HepG2 (cell line): ENCODE measurements at regions not wholly inside any gene's neighbourhood (a gene's known extent, or its start where the extent isn't known, plus 50 kb on each side); places are given as distances from the start of the nearest gene placed in this dataset.

ENCODE experiments used
- ATAC-seq: fragments of 200-7000 bp; cut with Tn5 transposase; 3 replicates; pipeline ENCODE4 v1.9.1; 2020; ENCODE audit warnings: mild to moderate bottlenecking, moderate library complexity
- BruUV-seq: library from RNA; stranded (reverse); fragments of 400-500 nt; replicated peaks from 2 replicates; lab custom pipeline; 2021; lab: Mats Ljungman, UMichigan
- CTCF ChIA-PET: fragments of 300-600 bp; formaldehyde crosslinking; extraction: SDS; loops from one replicate; lab custom pipeline; 2021; ENCODE audit warnings: low total read pairs, inconsistent platforms, low intra/inter-chr PET ratio; lab: Yijun Ruan, JAX
- POLR2A ChIA-PET: fragments of 350-600 bp; sonication (Branson Sonifier 250); formaldehyde crosslinking; loops from one replicate; lab custom pipeline; 2020; ENCODE audit warnings: antibody characterized with exemption, inconsistent platforms; lab: Yijun Ruan, JAX
- DNase-seq: peaks from one replicate; pipeline ENCODE4 v3.0.0-alpha.2; 2015; ENCODE audit warnings: low spot score
- FAIRE-seq: peaks from 3 replicates; lab custom pipeline; 2011; peaks lifted over from hg19 to GRCh38; lab: Jason Lieb, UNC
- H2AFZ ChIP-seq: one replicate; pipeline ENCODE4 v1.6.1; 2011; ENCODE audit warnings: low read length, inconsistent platforms
- H3K27ac ChIP-seq: fragments of 300-600 bp; 3 replicates; pipeline ENCODE4 v1.8.0; 2011; ENCODE audit warnings: mixed run types, mild to moderate bottlenecking, mixed read lengths, low read length, inconsistent platforms; ENCODE audit not compliant: insufficient read depth; ENCODE audit errors: extremely low read length
- H3K27me3 ChIP-seq, 2 experiments: fragments of 200-600 bp in 1 of 2; 2 replicates in 1 of 2; 3 replicates in 1 of 2; pipeline versions ENCODE4 v1.6.0 to v1.8.0; 2011; ENCODE audit warnings: low read length in 2 of 2, mild to moderate bottlenecking in 2 of 2, moderate library complexity in 2 of 2, inconsistent platforms in 1 of 2; ENCODE audit not compliant: insufficient read depth in 2 of 2, control insufficient read depth in 1 of 2
- H3K36me3 ChIP-seq, 2 experiments: fragments of 200-600 bp in 1 of 2; replicated peaks in 1 of 2; 2 replicates in 1 of 2; 3 replicates in 1 of 2; pipeline versions ENCODE4 v1.5.1 to v1.8.0; 2011; ENCODE audit warnings: low read length in 2 of 2, inconsistent platforms in 1 of 2; ENCODE audit not compliant: insufficient read depth in 2 of 2, control insufficient read depth in 1 of 2
- H3K4me1 ChIP-seq: 2 replicates; pipeline ENCODE4 v1.5.1; 2012; ENCODE audit warnings: low read length, inconsistent platforms; ENCODE audit not compliant: insufficient read depth
- H3K4me2 ChIP-seq: 2 replicates; pipeline ENCODE4 v1.6.0; 2011; ENCODE audit warnings: low read depth, low read length, inconsistent platforms
- H3K4me3 ChIP-seq, 3 experiments: fragments of 200-600 bp in 1 of 3; sonication (generic), shearing (Covaris generic) in 1 of 3; replicated peaks in 1 of 3; 2 replicates each; pipeline ENCODE4 v1.5.1; 2011 to 2016; ENCODE audit warnings: low read length in 3 of 3, inconsistent platforms in 2 of 3, low read depth in 2 of 3, mild to moderate bottlenecking in 2 of 3, control low read depth in 1 of 3, mixed read lengths in 1 of 3; ENCODE audit not compliant: insufficient read depth in 1 of 3
- H3K79me2 ChIP-seq: one replicate; pipeline ENCODE4 v1.6.1; 2011; ENCODE audit warnings: low read length, inconsistent platforms; ENCODE audit not compliant: insufficient read depth
- H3K9ac ChIP-seq: 2 replicates; pipeline ENCODE4 v1.6.0; 2011; ENCODE audit warnings: mild to moderate bottlenecking, low read depth, low read length, inconsistent platforms; ENCODE audit not compliant: insufficient read depth
- H3K9me3 ChIP-seq: 2 replicates; pipeline ENCODE4 v1.5.1; 2012; ENCODE audit warnings: mild to moderate bottlenecking, low read length
- H4K20me1 ChIP-seq: 2 replicates; pipeline ENCODE4 v1.6.0; 2011; ENCODE audit warnings: inconsistent platforms, mild to moderate bottlenecking, low read length, moderate library complexity; ENCODE audit not compliant: insufficient read depth
- HNRNPL ChIP-seq: fragments of 200-400 bp; formaldehyde crosslinking; IDR thresholded peaks from 2 replicates; pipeline ENCODE4 v1.6.1; 2017; ENCODE audit warnings: mild to moderate bottlenecking, low read depth, low read length
- JUND ChIP-seq: sonication (generic); formaldehyde crosslinking; IDR thresholded peaks from 2 replicates; pipeline ENCODE4 v1.8.0; 2022; ENCODE audit warnings: mild to moderate bottlenecking, missing genetic modification reagents
- REST ChIP-seq, 2 experiments: IDR thresholded peaks; 2 replicates each; pipeline ENCODE4 v1.6.1; 2011 to 2012; ENCODE audit warnings: low read length in 2 of 2, borderline replicate concordance in 1 of 2, low read depth in 1 of 2, mild to moderate bottlenecking in 1 of 2, moderate library complexity in 1 of 2
- RFX5 ChIP-seq: IDR thresholded peaks from 2 replicates; pipeline ENCODE4 v1.6.1; 2011; ENCODE audit warnings: low read depth, low read length, improper control_type of control experiment
- SMAD3 ChIP-seq: sonication (generic); formaldehyde crosslinking; IDR thresholded peaks from 2 replicates; pipeline ENCODE4 v1.4.0; 2020; ENCODE audit warnings: missing genetic modification reagents
- ZIK1 ChIP-seq: sonication (generic); formaldehyde crosslinking; IDR thresholded peaks from 2 replicates; pipeline ENCODE4 v1.5.0; 2020; ENCODE audit warnings: mild to moderate bottlenecking, low read depth, missing genetic modification reagents, borderline replicate concordance
- ZNF101 ChIP-seq: sonication (generic); formaldehyde crosslinking; IDR thresholded peaks from 2 replicates; pipeline ENCODE4 v1.4.0; 2020; ENCODE audit warnings: mild to moderate bottlenecking, low read depth, missing genetic modification reagents, borderline replicate concordance
- ZNF264 ChIP-seq: sonication (generic); formaldehyde crosslinking; IDR thresholded peaks from 2 replicates; pipeline ENCODE4 v1.4.0; 2020; ENCODE audit warnings: missing genetic modification reagents
- ZNF281 ChIP-seq: sonication (generic); formaldehyde crosslinking; IDR thresholded peaks from 2 replicates; pipeline ENCODE4 v1.4.0; 2020; ENCODE audit warnings: missing genetic modification reagents, borderline replicate concordance
- ZNF530 ChIP-seq: sonication (generic); formaldehyde crosslinking; IDR thresholded peaks from 2 replicates; pipeline ENCODE4 v1.5.0; 2020; ENCODE audit warnings: low read depth, mild to moderate bottlenecking, missing genetic modification reagents
- in situ Hi-C: cut with HindIII; loops from 2 replicates; pipeline ENCODE4 v1.10.0; 2017; ENCODE audit warnings: low pct_unique_long_range_greater_than_20kb; ENCODE audit not compliant: extremely low pct_ligation_motif_present
- intact Hi-C: fragments of 100-400 bp; cut with micrococcal nuclease; formaldehyde crosslinking; loops from one replicate; pipeline ENCODE4 v1.10.0; 2022; ENCODE audit not compliant: unreplicated experiment
- TF ChIP-seq, protein P1 (sequence below): sonication (generic); formaldehyde crosslinking; IDR thresholded peaks from 2 replicates; pipeline ENCODE4 v1.5.1; 2020; ENCODE audit warnings: missing genetic modification reagents, mild to moderate bottlenecking, borderline replicate concordance
- TF ChIP-seq, protein P2 (sequence below): sonication (generic); formaldehyde crosslinking; IDR thresholded peaks from 2 replicates; pipeline ENCODE4 v1.5.1; 2020; ENCODE audit warnings: mild to moderate bottlenecking, missing genetic modification reagents

DNA sequence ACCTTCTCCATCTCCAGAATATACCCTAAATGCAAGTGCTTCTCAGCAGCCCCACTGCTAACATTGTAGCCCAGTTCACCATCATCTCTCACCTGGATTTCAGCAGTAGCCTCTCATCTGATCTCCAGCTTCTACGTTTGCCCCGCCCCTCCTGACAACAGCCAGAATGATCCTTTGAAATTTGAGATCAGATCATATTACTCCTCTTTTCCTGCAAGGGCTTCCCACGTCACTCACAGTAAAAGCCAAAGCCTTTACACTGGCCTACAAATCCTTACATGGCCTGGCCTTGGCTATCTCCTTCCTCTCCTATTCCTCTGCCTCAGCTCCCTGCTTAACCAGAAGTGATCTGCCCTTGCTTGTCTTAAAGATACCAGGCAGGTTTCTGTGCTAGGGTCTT is 94.3 kb upstream of the NBEA start (continued):
- TF ChIP-seq REST (IDR thresholded peaks at IDR 0.05; ENCODE audit: borderline replicate concordance in 1 of 2, low read depth in 1 of 2, low read length in 2 of 2), result no peak
- no peak for TF ChIP-seq ZNF101 (CRISPR knock-in tag)
- no peak for TF ChIP-seq SMAD3 (CRISPR knock-in tag)
- TF ChIP-seq HNRNPL, result no peak
- no peak for TF ChIP-seq ZNF530 (CRISPR knock-in tag)

- no peak for FAIRE-seq
- BruUV-seq, result no TSS peak
- in situ Hi-C loops (no loop called here), intact Hi-C loops (no loop called here)
- Histone ChIP-seq H3K4me3 (no peak overlapping the region), H3K27ac (no peak overlapping the region), H3K9me3 (no peaks in the 10 kb centered on the region), H4K20me1 (no peaks in the 10 kb centered on the region), H3K79me2 (no peaks in the 10 kb centered on the region), H3K36me3 (no peaks in the 10 kb centered on the region), H3K4me1 (no peaks in the 10 kb centered on the region), H3K9ac (no peak overlapping the region), H3K4me2 (no peak overlapping the region), H3K27me3 (no peaks in the 10 kb centered on the region), H2AFZ (no peak overlapping the region)
- DNase-seq, result no peak
- ATAC-seq, result no peak
- ChIA-PET CTCF (no interaction called here), POLR2A (no interaction called here)
- TF ChIP-seq ZIK1 (CRISPR knock-in tag), result no peak
- TF ChIP-seq, protein P1, sequence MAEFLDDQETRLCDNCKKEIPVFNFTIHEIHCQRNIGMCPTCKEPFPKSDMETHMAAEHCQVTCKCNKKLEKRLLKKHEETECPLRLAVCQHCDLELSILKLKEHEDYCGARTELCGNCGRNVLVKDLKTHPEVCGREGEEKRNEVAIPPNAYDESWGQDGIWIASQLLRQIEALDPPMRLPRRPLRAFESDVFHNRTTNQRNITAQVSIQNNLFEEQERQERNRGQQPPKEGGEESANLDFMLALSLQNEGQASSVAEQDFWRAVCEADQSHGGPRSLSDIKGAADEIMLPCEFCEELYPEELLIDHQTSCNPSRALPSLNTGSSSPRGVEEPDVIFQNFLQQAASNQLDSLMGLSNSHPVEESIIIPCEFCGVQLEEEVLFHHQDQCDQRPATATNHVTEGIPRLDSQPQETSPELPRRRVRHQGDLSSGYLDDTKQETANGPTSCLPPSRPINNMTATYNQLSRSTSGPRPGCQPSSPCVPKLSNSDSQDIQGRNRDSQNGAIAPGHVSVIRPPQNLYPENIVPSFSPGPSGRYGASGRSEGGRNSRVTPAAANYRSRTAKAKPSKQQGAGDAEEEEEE (CRISPR knock-in tag), result no peak
- TF ChIP-seq, protein P2, sequence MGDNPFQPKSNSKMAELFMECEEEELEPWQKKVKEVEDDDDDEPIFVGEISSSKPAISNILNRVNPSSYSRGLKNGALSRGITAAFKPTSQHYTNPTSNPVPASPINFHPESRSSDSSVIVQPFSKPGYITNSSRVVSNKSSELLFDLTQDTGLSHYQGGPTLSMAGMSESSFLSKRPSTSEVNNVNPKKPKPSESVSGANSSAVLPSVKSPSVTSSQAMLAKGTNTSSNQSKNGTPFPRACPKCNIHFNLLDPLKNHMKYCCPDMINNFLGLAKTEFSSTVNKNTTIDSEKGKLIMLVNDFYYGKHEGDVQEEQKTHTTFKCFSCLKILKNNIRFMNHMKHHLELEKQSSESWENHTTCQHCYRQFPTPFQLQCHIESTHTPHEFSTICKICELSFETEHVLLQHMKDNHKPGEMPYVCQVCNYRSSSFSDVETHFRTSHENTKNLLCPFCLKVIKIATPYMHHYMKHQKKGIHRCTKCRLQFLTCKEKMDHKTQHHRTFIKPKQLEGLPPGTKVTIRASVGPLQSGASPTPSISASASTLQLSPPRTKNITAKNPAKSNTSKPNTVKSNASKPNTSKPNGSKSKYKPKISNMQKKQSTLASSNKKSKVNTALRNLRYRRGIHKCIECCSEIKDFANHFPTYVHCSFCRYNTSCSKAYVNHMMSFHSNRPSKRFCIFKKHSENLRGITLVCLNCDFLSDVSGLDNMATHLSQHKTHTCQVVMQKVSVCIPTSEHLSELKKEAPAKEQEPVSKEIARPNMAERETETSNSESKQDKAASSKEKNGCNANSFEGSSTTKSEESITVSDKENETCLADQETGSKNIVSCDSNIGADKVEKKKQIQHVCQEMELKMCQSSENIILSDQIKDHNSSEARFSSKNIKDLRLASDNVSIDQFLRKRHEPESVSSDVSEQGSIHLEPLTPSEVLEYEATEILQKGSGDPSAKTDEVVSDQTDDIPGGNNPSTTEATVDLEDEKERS (CRISPR knock-in tag), result no peak
- TF ChIP-seq ZNF264, result no peak
- no peak for TF ChIP-seq JUND
- TF ChIP-seq RFX5, result no peak
- TF ChIP-seq ZNF281 (CRISPR knock-in tag), result no peak
Observed at GRCh38 chr13:34849406-34849805, 92.7 kb upstream of the NBEA start.
